Left colon (tissue), 2 donors: ENCODE measurements at regions not wholly inside any gene's neighbourhood (a gene's known extent, or its start where the extent isn't known, plus 50 kb on each side); places are given as distances from the start of the nearest gene placed in this dataset.

Source experiments
- ATAC-seq: fragments of 200-7000 bp; cut with Tn5 transposase; one replicate; pipeline ENCODE4 v1.9.1; 2020; ENCODE audit warnings: mild to moderate bottlenecking, moderate library complexity
- DNase-seq, 2 donors: peaks; one replicate each; pipeline ENCODE4 v3.0.0-alpha.2; 2020
- intact Hi-C, 2 donors: fragments of 100-400 bp; cut with DNase I in 1 of 2; cut with micrococcal nuclease in 1 of 2; formaldehyde crosslinking; loops; one replicate each; pipeline versions ENCODE4 v1.11.2 to v1.14.0; 2022; cut with DNase I, micrococcal nuclease
- donor health status: DM: no; HTN: no; CAD: no.
- donor health status: DM: yes; HTN: yes; CAD: no.

- ATAC-seq = no peak
- intact Hi-C loops = no loop called here
- DNase-seq = no peak
Observed at GRCh38 chr7:131012477-131013031, 278.5 kb upstream of the KLF14 start.

- DNase-seq (no peak), ATAC-seq (no peak)
- intact Hi-C loops = no loop called here
Observed at GRCh38 chr7:131013716-131014115, 279.7 kb upstream of the KLF14 start.

- ATAC-seq = no peak
- intact Hi-C loops = no loop called here
- no peak for DNase-seq
Observed at GRCh38 chr7:131014906-131015656, 281.1 kb upstream of the KLF14 start.

- DNase-seq (no peak), ATAC-seq (no peak)
- intact Hi-C loops = no loop called here
Observed at GRCh38 chr7:131015657-131015958, 281.6 kb upstream of the KLF14 start.

- ATAC-seq = peak; percentile 26
- DNase-seq = no peak
- intact Hi-C loops = no loop called here
Observed at GRCh38 chr7:131016230-131016629, 282.2 kb upstream of the KLF14 start.

- DNase-seq = no peak
- ATAC-seq = no peak
- intact Hi-C loops = no loop called here
Observed at GRCh38 chr7:131019351-131019750, 285.3 kb upstream of the KLF14 start.

- ATAC-seq (no peak), DNase-seq (no peak)
- intact Hi-C loops = no loop called here
Observed at GRCh38 chr7:131020759-131021261, 286.8 kb upstream of the KLF14 start.

GRCh38 chr7:131021460-131021859 is 287.5 kb upstream of the KLF14 start:
- ATAC-seq (no peak), DNase-seq (no peak)
- intact Hi-C loops = no loop called here

GRCh38 chr7:131021902-131022301 is 287.9 kb upstream of the KLF14 start:
- intact Hi-C loops = no loop called here
- DNase-seq = no peak
- ATAC-seq = no peak

GRCh38 chr7:131026297-131027000 is 292.4 kb upstream of the KLF14 start:
- DNase-seq = no peak
- ATAC-seq = no peak
- intact Hi-C loops = no loop called here

- ATAC-seq (no peak), DNase-seq (no peak)
- intact Hi-C loops = no loop called here
Observed at GRCh38 chr7:131027287-131027773, 293.3 kb upstream of the KLF14 start.

GRCh38 chr7:131028295-131028694 is 294.3 kb upstream of the KLF14 start:
- DNase-seq (no peak), ATAC-seq (no peak)
- intact Hi-C loops = no loop called here

GRCh38 chr7:131029002-131029401 is 295.0 kb upstream of the KLF14 start:
- intact Hi-C loops = no loop called here
- DNase-seq (no peak), ATAC-seq (no peak)

GRCh38 chr7:131031099-131031868 is 296.4 kb upstream of the MKLN1 start:
- intact Hi-C loops = no loop called here
- DNase-seq (no peak), ATAC-seq (no peak)

GRCh38 chr7:131032786-131033185 is 294.9 kb upstream of the MKLN1 start:
- intact Hi-C loops = no loop called here
- DNase-seq (no peak), ATAC-seq (no peak)

- ATAC-seq (no peak), DNase-seq (no peak)
- intact Hi-C loops = no loop called here
Observed at GRCh38 chr7:131034166-131034881, 293.4 kb upstream of the MKLN1 start.

GRCh38 chr7:131035088-131035770 is 292.4 kb upstream of the MKLN1 start:
- ATAC-seq (no peak), DNase-seq (no peak)
- intact Hi-C loops = no loop called here

GRCh38 chr7:131038153-131038552 is 289.5 kb upstream of the MKLN1 start:
- DNase-seq = no peak
- no peak for ATAC-seq
- intact Hi-C loops = no loop called here
